VCaP (cell line): ENCODE measurements at regions not wholly inside any gene's neighbourhood (a gene's known extent, or its start where the extent isn't known, plus 50 kb on each side); places are given as distances from the start of the nearest gene placed in this dataset.
"Not testable (repeated sequence)": the region's sequence is repeated elsewhere in the genome, so short reads cannot be mapped to it uniquely, and the experiment has no call there.

Experiments
- H3K27ac ChIP-seq: fragments of 450-650 bp; 2 replicates; pipeline ENCODE4 v1.5.1; 2017
- TF ChIP-seq, protein P1 (sequence below): fragments of 450-650 bp; conservative IDR thresholded peaks from 2 replicates; pipeline ENCODE4 v1.5.1; 2017; ENCODE audit warnings: mild to moderate bottlenecking, moderate library complexity

DNA sequence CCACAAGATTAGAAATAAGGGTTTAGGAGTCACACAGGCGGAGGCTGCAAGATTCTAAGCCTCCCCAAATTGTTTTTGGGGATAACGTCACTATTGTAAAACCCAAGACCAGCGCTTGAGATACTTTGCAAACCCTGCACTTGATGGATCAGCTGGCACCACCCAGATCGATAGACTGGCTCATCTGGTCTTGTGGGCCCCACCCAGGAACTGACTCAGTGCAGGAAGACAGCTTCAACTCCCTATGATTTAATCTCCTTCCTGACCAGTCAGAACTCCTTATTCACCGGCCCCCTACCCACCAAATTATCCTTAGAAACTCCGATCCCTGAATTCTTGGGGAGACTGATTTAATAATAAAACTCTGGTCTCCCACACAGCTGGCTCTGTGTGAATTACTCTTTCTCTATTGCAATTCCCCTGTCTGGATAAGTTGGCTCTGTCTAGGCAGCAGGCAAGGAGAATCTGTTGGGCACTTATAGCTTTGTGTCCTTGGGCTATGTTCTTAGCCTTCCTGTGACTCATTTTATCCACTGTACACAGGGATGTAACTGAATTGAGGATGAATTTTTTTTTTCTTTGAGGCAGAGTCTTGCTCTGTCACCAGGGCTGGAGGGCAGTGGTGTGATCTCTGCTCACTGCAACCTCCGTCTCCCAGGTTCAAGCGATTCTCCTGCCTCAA, 64.4 kb upstream of the CARD11 start:
- TF ChIP-seq, protein P1, sequence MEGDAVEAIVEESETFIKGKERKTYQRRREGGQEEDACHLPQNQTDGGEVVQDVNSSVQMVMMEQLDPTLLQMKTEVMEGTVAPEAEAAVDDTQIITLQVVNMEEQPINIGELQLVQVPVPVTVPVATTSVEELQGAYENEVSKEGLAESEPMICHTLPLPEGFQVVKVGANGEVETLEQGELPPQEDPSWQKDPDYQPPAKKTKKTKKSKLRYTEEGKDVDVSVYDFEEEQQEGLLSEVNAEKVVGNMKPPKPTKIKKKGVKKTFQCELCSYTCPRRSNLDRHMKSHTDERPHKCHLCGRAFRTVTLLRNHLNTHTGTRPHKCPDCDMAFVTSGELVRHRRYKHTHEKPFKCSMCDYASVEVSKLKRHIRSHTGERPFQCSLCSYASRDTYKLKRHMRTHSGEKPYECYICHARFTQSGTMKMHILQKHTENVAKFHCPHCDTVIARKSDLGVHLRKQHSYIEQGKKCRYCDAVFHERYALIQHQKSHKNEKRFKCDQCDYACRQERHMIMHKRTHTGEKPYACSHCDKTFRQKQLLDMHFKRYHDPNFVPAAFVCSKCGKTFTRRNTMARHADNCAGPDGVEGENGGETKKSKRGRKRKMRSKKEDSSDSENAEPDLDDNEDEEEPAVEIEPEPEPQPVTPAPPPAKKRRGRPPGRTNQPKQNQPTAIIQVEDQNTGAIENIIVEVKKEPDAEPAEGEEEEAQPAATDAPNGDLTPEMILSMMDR: no peak
- H3K27ac ChIP-seq: peak overlapping the region; percentile 85

DNA sequence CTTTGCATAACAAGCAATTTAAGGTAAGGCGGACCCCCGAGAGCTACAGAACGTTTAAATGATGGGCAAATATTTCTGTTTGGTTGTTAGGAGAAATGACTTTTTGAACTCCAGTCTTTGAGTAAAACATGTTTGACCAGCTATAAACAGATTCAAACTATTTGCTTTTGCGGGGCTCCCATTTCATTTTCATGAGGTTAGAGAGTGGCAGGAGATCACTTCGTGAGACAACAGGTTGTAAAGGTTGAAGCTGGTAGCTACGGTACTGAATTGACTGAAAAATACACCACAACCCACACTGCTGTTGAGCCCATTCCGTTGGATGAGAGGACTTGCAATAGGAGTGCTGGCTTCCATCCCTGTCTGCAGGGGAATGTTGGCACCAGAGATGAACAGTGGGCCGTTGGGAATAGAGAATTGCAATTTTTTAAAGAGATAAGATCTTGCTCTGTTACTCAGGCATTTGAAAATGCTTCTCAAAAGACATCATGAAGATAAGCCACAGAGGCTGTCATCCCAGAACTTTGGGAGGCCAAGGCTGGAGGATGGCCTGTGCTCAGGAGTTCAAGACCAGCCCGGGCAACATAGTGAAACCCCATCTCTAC, 65.7 kb upstream of the CARD11 start:
- TF ChIP-seq, protein P1: no peak
- H3K27ac ChIP-seq: peak overlapping the region; percentile 85

DNA sequence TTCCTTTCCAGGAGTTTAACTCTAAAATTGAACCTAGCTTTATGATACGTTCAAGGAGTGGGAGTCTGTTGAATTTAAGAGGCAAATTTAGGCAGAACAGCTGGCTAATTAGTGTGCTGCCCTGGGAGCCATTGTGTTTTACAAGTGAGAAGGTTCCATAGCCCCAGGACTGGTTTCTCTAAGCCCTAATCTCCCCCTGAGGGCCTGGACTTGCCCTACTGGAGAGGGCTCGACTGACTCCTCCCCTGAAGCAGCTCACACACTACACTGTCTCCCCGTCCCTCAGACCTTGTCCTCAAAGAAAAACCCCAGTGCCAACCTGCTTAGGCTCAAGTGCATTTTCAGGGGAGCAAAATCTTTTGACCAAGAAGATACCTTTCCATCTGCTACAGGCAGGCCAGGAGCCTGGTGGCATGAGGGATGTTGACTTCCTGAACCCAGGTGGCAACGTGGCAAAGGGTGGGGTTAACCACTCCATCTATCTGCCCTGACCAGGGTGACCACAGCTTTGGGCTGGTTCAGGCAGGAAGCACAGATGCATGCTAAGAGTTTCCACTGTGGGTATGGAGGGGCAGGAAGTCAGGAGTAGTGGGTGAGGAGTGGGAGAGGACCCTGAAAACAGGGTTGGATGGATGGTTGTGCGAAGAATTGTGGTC, 68.9 kb upstream of the CARD11 start:
- H3K27ac ChIP-seq: no peak overlapping the region
- TF ChIP-seq, protein P1: no peak

DNA sequence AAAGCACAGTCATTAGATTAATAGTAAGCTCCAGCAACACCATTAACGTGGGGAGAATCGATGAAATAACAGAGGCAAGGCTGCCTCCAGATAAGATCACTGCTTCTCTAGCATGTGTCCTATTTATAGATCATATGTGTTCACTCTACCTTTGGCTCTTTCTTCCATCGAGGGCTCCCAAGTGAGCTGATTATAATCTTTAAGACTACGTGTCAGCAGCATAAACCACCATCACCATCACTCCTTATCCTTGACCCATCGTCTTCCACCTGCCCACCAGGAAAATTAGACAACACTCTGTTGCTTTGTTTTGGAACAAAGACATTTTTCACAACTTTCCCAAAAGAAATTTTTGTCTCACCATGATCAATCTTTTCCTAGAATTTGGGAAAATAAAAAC, 71.2 kb upstream of the CARD11 start:
- H3K27ac ChIP-seq: no peak overlapping the region
- TF ChIP-seq, protein P1: no peak

DNA sequence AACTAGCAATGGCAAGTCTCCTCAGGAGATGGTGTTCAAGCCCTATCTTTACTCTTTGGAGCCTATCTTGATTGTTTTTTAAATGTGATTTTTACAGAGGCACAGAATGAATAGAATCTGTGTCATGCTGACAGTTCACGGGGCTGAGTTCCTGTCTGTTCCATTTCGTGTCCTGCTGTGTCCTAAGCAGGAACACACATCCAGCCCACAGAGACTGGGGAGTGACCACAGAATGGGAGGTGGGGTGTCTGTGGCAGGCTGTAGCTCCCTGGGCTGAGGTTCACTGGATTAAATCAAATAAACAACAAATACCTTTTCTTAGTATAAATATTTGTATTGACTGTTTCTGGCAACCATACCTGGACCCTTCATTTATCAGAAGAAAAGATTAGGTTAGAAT, 73.4 kb upstream of the CARD11 start:
- H3K27ac ChIP-seq: peak overlapping the region; percentile 54
- TF ChIP-seq, protein P1: no peak

DNA sequence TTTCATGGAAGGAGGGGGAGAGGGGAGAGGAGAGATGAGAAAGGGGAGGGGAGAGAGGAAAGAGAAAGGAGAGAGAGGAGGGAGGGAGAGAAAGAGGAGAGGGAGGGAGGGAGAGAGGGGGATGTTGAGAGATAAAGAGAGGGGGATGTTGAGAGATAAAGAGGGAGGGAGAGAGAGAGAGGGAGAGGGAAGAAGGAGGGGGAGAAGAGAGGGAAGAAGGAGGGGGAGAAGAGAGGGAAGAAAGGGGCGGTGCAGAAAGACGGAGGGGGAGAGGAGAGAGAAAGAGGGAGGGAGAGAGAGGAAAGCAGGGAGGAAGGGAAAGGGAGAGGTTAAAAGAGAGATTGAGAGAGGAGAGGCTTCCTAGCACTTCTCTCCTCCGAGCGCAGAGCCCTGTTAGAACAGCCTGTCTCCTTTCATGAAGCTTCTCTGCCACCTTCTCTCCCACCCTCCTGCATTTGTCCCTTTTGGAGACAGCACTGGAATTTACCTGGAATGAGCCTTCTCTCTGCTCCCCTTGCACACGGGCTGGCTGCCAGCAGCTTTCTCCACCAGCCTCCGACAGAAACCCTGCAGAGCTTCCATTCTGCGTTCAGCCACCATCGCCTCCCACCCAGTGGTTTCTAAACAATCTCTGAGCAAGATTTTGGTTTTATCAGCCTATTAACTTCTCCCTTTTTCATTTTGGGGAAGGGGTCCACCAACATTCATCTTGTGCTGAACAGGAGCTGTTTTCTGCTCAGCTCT, 74.0 kb upstream of the CARD11 start:
- TF ChIP-seq, protein P1: no peak
- H3K27ac ChIP-seq: peak overlapping the region; percentile 54

DNA sequence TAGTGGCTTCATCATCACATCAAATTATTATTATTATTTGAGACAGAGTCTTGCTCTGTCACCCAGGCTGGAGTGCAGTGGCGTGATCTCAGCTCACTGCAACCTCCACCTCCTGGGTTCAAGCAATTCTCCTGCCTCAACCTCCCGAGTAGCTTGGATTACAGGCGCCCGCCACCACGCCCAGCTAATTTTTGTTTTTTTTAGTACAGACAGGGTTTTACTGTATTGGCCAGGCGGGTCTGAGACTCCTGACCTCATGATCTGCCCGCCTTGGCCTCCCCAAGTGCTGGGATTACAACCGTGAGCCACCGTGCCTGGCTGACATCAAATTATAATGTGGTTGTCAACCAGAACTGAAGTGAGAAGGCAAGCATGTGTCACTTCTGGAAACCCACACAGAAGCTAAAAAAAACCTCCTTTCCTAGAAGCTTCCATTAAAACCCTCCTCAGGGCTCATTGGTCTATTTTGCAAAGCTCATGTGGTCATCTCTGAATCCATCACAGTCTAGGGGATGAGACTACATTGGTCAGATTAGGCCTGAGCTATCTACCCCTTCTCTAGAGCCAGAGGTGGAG, 75.8 kb upstream of the CARD11 start:
- not testable (repeated sequence) for H3K27ac ChIP-seq
